ENCODE measurements at regions not wholly inside any gene's neighbourhood (a gene's known extent, or its start where the extent isn't known, plus 50 kb on each side); places are given as distances from the start of the nearest gene placed in this dataset.

- H3K27me3 Mint-ChIP-seq (ENCODE audit: low read depth): no peaks in the 10 kb centered on the region
- Histone ChIP-seq H2BK15ac (ENCODE audit: low read depth, low read length) (no peak overlapping the region), H4K5ac (ENCODE audit: insufficient read length, low read depth, low read length) (no peak overlapping the region), H2BK20ac (ENCODE audit: low read depth, low read length, poor library complexity, severe bottlenecking) (no peak overlapping the region), H2AK5ac (ENCODE audit: insufficient read length, low read length) (no peak overlapping the region), H3K27ac (ENCODE audit: insufficient read length, low read depth, low read length) (no peak overlapping the region), H3K9me3 (ENCODE audit: control insufficient read depth, low read depth, low read length) (no peaks in the 10 kb centered on the region), H3K4me1 (ENCODE audit: insufficient read depth, low read length) (no peaks in the 10 kb centered on the region), H4K8ac (replicated peaks; ENCODE audit: insufficient read length, low read depth, low read length) (no peak overlapping the region), H4K20me1 (ENCODE audit: control insufficient read depth, insufficient read depth, insufficient read length) (no peaks in the 10 kb centered on the region), H3K23ac (ENCODE audit: insufficient read length, low read depth, low read length) (no peak overlapping the region), H2BK120ac (ENCODE audit: low read depth, low read length, poor library complexity, severe bottlenecking) (no peak overlapping the region), H3K23me2 (ENCODE audit: insufficient read length, low read depth, low read length, poor library complexity, severe bottlenecking) (no peaks in the 10 kb centered on the region), H3K79me2 (ENCODE audit: insufficient read depth, low read length) (no peaks in the 10 kb centered on the region), H4K91ac (ENCODE audit: insufficient read length, low read depth, low read length) (no peak overlapping the region), H3K27me3 (ENCODE audit: insufficient read depth, low read length) (no peaks in the 10 kb centered on the region), H3K18ac (ENCODE audit: insufficient read length, low read depth, low read length) (no peak overlapping the region), H3K14ac (ENCODE audit: insufficient read depth, low read length) (no peak overlapping the region), H3T11ph (ENCODE audit: low read length) (no peak overlapping the region), H3K4me2 (ENCODE audit: insufficient read depth, insufficient read length, low read length) (no peak overlapping the region), H3K56ac (ENCODE audit: insufficient read length, low read depth, low read length) (no peak overlapping the region), H3K79me1 (ENCODE audit: insufficient read depth, low read depth, low read length, poor library complexity, severe bottlenecking) (no peaks in the 10 kb centered on the region), H2AFZ (ENCODE audit: low read length) (no peak overlapping the region), H3K9ac (ENCODE audit: extremely low read depth, insufficient read length, low read length) (no peak overlapping the region), H2BK12ac (ENCODE audit: insufficient read length, low read depth, low read length) (no peak overlapping the region), H3K4ac (ENCODE audit: low read depth, low read length) (no peak overlapping the region), H2BK5ac (ENCODE audit: insufficient read length, low read length) (no peak overlapping the region)
- no peak overlapping the region for H3K4me3 Mint-ChIP-seq
- H3K27ac Mint-ChIP-seq: no peak overlapping the region
- no peaks in the 10 kb centered on the region; a peak in 1 of 7 replicates for H3K36me3 Mint-ChIP-seq (ENCODE audit: insufficient read depth in 1 of 3, low read depth in 3 of 3)
- peaks cover 0 to 2% of the 10 kb centered on the region in 2 experiments; a peak in 2 of 5 replicates for H3K9me3 Mint-ChIP-seq
- TF ChIP-seq CTCF (conservative IDR thresholded peaks at IDR 0.05): no peak
- no CpG with 5 or more reads among the region's 1 CpG for WGBS (ENCODE audit: extremely low coverage, insufficient read length, low lambda C conversion rate)
- no peak for DNase-seq
- H3K4me1 Mint-ChIP-seq: no peaks in the 10 kb centered on the region
Measured at GRCh38 chr19:28697308-28697707, 515.6 kb downstream of the UQCRFS1 start.
